HG03095 (cell line): ENCODE measurements at regions not wholly inside any gene's neighbourhood (a gene's known extent, or its start where the extent isn't known, plus 50 kb on each side); places are given as distances from the start of the nearest gene placed in this dataset.
"Not testable (repeated sequence)": the region's sequence is repeated elsewhere in the genome, so short reads cannot be mapped to it uniquely, and the experiment has no call there.

ENCODE experiments used
- ATAC-seq: cut with Tn5 transposase; IDR thresholded peaks from one replicate; pipeline ENCODE4 v1.9.1; 2021; ENCODE audit warnings: moderate library complexity; ENCODE audit not compliant: unreplicated experiment

DNA sequence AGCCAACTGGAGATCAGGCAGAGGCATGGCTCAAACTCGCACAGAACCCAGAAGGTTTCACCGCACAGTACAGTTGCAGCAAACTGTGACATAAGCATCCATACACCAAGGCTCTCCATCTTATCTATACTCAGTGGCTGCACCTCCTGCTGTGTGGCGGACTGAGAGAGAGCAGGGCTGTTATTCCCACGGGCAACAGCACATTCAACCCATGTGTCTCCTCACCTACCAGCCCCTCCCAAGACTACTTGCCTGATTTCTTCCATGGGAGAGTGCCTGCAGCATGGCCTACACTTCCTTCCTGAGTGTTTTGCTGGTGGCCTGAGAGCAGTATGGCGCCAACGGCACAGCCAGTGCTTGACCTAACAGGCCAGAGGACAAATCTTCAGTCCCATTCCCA is 1606.6 kb downstream of the SLITRK1 start:
- no peak for ATAC-seq

DNA sequence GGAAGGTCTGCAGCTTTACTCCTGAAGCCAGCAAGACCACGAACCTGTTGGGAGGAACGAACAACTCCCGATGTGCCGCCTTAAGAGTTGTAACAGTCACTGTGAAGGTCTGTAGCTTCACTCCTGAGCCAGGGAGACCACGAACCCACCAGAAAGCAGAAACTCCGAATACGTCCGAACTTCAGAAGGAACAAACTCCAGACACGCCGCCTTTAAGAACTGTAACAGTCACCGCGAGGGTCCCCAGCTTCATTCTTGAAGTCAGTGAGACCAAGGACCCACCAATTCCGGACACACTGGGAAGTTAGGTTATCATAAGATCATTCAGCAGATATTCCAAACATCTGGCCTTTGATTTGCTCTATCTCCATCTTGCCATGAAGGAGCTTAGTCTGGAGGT is 1623.0 kb downstream of the SLITRK1 start:
- no peak for ATAC-seq

DNA sequence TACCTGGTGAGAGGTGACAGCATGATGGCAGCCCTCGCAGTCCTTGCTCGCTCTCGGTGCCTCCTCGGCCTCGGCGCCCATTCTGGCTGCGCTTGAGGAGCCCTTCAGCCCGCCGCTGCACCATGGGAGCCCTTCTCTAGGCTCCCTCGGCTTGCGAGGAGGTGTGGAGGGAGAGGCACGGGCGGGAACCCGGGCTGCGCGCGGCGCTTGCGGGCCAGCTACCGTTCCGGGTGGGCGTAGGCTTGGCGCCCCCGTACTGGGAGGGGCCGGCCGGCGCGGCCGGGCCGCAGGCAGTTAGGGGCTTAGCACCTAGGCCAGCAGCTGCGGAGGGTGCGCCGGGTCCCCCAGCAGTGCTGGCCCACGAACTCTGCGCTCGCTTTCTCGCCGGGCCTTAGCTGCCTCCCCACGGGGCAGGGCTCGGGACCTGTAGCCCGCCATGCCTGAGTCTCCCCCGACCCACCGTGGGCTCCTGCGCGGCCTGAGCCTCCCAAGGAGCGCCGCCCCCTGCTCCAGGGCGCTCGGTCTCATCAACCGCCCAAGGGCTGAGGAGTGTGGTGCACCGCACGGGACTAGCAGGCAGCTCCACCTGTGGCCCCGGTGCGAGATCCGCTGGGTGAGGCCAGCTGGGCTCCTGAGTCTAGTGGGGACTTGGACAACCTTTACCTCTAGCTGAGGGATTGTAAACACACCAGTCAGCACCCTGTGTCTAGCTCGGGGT is 1624.3 kb downstream of the SLITRK1 start:
- no peak for ATAC-seq

DNA sequence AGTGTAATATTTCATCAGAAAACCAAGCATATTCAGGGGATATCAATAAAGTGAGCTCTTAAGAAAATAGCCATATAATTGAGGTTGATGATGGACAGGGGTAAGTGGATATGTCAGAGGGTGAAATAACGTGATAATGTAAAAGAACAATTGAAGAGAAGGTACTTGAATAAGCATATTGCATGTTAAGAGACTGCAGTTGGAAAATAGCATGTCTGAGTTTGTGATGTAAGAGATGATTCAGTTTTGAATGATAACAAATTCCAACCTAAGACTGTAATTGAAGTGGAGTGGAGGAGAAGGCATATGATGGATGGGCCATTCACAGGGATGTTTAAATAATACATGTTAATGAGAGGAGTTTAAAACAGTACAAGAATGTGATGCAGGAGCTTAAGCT is 1633.5 kb downstream of the SLITRK1 start:
- ATAC-seq: no peak

DNA sequence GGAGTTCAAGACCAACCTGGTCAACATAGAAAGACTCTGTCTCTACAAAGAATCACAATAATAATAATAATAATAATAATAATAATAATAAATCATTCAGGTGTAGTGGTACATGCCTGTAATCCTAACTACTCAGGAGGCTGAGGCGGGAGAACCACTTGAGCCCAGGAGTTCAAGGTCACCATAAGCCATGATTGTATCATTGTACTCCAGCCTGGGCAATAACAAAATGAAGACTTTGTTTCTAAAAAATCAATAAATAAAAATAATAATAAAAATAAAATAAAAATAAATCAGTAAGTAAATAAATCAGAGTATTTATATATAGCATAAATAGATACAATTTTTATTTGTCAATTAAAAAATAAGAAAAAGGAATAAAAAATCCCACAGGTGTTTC is 1636.4 kb downstream of the SLITRK1 start:
- no peak for ATAC-seq

DNA sequence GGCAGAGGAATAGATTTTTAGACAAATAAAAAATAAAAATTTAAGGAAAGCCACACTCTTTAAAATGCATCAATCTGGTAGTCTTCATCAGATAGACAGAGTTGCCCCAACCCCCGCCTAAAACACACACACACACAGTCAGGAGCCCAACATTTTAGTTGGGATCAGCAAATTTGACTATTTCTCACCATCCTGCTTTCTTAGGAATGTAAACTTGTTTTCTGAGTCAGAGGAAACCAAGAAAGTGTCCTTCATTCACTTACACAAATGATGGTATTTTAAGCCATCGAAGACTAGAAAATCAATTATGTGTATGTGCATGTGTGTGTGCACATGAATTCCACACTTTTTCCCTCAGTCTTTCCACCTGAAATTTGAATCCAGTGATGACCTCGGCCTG is 1657.5 kb downstream of the SLITRK1 start:
- ATAC-seq: no peak

DNA sequence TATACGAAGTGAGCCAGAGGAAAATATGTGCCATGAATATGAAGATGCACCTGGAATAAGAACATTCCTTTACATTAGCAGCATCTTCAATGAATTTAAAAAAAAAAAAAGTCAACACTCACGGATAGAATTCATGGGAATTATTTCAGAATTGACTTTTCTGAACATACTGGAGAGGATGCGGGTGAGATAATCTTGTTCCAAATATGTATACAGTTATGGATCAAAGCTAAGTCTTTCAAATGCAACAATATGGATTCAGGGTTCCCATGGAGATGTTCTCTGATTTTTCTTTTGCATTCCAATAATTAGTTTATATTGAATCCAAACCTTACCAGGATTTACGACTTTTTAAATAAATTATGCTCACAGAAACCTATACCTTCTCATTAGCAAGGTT is 1660.7 kb downstream of the SLITRK1 start:
- ATAC-seq: no peak

DNA sequence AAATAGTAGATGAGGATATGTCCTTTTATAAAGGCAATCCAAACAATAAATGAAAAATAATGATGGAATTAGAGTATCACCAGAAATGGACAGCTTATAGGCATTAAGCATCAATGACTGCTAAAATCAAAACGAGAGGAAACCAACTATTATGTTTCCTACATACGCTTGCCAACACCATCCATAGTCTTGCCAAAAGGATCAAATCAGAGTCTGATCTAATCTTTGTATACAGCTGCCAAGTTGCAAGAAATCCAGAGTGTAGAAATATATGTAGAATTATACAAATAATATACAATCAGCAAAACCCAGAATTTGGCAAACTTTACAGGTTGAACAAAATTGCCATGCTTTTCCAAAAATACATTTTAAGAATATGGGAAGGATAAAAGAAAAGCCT is 1661.6 kb downstream of the SLITRK1 start:
- ATAC-seq: no peak

DNA sequence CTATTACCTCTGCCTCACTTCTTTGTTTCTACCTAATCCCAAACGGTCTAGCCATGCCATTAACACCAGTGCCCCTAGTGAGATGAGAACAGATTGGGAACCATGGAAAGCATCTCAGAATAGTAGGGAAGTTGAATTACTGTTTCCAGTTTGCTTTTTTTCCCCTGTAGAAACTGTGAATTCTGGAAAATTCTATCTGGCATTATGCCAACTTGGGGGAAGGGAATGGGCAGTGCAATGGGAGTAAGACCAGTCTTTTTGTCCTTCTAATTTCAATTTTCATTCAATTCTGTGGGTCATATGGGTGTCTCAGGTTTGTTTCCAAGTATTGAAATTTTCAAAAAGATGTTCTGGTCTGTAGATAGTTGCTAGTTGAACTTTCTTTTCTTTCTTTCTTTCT is 1666.1 kb downstream of the SLITRK1 start:
- no peak for ATAC-seq

DNA sequence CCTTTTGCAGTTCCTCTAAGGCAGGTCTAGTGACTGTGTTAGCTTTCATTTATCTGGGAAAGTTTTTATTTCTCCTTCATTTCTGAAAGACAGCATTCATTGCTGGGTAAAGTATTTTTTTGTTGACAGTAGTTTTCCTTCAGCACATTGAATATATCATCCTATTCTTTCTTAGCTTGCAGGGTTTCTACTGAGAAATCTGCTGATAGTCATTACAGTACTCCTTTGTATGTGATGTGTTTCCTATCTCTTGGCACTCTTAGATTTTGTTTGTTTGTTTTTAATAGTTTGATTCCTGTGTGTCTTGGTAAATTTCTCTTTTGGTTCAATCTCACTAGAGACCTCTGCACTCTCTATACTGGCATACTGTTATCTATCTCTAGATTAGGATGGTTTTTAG is 1667.9 kb downstream of the SLITRK1 start:
- no peak for ATAC-seq

DNA sequence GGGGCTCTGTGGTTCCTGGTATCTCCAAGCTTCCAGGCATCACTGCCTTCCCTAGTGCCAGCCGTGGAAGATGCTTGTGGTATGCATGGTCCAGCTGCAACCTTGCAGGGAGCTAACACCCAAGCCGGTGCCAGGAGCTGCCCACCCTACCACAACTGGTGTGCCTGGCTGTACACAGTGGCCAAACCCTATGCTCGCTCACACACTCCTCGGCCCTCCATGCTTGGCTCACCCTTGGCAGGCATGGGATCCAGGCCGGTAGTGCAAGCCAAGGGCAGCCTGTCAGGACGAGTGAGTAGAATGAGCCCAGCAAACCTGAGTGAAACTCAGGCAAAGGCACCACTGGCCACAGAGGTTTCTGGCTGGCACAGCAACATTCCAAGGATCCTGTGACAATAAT is 1676.0 kb downstream of the SLITRK1 start:
- ATAC-seq: no peak

DNA sequence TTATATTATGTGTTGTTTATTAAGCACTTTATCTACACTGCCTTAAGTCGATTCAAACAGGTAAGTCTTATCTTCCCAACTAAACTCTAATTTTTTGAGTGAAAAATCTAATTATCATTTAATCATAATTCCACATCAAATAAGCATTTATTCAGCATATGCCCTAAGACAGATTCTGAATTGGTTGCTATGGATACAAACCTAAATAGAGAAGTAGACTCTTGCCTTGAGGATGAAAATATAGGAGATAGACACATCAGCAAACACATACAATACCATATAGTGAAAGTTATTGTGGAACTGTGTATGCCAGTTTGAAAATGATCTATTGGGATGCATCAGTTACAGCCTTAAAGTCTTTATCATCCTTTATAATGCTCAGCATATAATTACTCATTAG is 1679.9 kb downstream of the SLITRK1 start:
- ATAC-seq: no peak

DNA sequence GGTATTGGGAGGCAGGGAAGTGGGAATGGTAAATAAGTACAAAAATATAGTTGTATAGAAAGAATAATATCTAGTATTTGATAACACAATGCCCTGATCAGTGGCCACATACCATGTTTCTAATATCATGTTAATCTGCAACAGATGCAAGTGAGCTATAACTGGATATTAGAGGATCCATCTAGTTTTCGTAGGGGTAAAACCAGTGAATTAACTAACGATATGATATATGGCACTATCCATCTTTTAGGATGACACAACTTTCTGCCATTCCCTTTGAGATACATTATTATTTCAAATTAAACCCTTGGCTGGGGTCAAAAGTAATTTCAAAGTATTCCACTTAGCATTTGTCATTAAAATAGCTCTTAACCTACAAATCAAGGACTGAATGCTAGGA is 1686.2 kb downstream of the SLITRK1 start:
- ATAC-seq: no peak

DNA sequence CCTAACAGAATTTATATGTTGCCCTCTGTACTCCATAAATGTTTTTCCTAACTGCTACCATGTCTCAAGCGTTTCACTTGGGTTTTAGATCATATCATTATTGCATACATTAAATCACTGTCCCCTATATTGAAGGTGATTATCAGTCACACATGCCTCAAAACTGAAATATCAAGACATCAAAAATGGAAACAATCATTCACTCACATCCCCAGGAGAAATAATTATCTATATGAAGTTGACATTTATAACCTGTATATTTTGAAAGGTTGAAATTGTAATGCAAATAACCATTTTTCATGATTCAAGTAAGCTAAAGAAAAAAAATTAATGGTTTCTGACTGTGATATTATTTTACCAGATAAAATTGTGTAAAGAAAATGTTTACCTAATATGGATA is 1695.0 kb downstream of the SLITRK1 start:
- ATAC-seq: no peak

DNA sequence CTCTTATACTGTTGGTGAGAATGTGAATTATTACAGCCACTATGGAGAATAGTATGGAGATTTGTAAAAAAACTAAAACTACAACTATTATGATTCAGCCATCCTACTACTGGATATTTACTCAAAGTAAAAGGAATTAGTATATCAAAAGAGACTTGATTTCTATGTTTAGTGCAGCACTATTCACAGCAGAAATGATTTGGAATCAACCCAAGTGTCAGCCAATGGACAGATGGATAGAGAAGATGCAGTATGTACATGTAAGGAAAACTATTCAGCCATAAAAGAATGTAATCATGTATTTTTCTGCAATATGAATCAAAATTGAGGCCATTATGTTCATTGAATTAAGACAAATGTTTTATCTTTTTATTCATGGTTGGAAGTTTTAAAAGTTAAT is 1705.5 kb downstream of the SLITRK1 start:
- ATAC-seq: no peak

DNA sequence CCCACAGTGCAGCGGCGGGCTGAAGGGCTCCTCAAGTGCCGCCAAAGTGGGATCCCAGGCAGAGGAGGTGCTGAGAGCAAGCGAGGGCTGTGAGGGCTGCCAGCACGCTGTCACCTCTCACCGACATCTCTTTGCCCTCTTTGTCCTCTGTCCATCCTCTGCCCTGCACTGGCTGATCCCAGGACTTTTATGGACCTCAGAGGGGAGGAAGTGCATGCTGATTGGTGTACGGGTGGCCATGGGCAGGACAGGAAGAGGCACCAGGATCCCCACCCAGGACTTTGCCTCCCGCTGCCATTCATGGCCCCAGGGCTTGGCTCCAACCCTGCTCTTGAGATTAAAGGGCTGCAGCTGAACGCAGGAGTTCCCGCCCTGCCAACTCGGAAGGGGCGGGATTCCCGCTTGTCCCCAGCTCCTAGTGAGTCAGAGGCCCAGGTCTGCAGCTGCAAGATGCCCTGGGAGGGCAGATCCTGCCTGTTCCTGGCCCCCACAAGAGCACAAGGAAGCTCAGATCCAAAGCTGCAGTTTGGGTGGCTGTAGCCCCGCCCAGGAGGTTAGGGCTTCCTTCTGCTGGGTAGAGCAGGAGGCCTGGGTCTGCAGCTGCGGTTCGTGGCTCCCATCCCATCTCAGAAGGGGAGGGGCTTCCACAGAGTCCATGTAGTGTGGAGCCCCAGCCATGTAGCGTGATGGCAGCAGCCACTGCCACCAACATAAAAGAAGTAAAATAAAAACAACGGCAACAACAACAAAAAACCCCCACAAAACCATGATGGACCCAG is 1716.7 kb downstream of the SLITRK1 start:
- no peak for ATAC-seq

DNA sequence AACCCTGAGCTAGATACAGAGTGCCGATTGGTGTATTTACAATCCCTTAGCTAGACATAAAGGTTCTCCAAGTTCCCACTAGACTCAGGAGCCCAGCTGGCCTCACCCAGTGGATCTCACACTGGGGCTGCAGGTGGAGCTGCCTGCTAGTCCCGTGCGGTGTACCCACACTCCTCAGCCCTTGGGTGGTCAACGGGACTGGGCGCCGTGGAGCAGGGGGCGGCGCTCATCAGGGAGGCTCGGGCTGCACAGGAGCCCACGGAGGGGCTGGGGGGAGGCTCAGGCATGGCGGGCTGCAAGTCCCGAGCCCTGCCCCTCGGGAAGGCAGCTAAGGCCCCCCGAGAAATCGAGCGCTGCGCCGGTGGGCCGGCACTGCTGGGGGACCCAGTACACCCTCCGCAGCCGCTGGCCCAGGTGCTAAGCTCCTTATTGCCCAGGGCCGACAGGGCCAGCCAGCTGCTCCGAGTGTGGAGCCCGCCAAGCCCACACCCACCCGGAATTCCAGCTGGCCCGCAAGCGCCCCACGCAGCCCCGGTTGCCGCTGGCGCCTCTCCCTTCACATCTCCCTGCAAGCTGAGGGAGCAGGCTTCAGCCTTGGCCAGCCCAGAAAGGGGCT is 1717.4 kb downstream of the SLITRK1 start:
- ATAC-seq: not testable (repeated sequence)

DNA sequence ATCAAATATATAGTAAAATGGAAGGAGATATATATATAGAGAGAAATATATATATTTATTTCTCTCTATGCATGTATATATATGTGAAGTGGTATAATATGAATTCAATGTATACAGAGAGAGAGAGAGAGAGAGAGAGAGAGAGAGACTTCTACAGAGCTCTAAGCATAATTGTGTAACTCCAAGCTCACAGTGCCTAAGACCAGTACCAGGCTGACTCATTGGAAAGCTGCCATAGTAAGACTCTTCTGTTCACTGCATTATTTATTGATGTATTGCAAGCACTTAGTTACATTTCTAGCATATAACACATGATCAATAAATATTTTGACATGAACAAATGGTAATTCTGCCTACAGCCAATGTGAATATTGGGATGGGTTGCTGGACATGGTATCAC is 1734.7 kb downstream of the SLITRK1 start:
- no peak for ATAC-seq

DNA sequence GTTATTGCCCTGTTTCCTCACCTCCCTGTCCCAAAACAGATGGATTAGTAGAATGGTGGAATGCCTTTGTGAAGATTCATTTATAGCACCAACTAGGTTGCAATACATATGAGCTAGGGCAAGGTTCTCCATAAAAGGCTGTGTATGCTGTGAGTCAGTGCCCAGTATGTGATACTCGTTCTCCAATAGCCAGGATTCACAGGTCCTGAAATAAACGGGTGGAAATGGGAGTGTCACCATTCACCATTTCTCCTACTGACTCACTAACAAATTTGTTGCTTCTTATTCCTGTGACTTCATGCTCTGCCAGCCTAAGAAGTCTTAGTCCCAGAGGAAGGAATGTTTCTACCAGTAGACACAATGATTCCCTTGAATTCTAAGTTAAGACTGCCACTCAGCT is 1745.4 kb downstream of the SLITRK1 start:
- ATAC-seq: no peak

DNA sequence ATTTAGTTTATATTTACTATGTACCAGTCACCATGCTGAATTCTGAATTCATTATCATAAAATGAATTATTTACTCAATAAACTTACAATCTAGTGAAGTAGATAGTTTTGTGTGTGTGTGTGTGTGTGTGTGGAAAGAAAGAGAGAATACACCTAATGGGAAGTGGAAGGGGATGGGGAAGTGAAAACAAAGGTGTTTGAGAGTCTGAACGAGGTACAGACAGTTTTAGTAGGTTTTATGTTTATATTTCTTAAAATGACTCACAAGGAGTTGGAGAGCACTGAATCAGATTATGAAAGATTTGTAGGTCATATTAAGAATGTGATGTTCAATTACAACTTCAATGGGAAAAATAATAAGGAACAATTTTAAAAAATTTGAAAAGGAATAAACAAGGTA is 1753.0 kb downstream of the SLITRK1 start:
- no peak for ATAC-seq

DNA sequence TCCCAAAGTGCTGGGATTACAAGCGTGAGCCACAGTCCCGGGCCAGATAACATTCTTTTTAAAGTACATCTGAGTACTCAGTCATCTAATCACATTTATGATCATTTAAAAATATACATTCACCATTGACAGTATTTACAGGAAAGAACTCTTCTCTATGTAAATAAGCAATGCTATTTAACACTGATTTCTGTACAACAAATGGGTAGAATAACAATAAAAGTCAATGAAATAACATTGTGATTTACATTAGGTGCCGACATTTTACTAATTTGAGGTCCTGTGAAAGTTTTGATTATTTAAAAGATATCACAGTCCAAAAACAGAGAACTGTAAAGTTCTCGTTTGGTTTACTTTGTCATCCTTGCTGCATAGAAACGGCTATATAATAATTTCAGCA is 1763.7 kb downstream of the SLITRK1 start:
- ATAC-seq: no peak

DNA sequence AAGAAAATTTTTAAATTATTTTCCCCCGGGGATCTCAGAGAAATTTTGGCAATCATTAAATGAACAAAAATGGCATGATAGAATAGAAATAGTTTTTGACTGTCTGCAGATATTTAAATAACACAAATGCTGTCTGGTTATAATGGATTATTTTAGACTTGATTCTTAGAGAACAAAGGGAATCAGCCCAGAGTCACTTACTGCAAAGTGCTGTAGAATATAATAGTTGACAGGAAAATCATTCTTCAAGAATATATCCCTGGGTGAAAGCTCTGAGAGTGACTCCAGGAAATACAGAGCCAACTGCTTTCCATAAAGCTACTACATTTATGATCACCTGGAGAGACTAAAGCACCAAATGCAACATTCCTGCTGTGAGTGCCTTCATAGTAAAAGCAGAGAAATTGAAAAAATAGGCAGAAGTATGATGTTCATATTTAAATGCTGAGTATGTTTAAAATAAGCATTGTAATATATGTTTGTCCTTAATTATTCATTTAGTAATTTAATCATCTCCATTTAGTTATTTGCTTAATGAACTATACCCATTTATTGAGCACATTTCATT is 1765.8 kb downstream of the SLITRK1 start:
- ATAC-seq: no peak
